ENCODE measurements at regions not wholly inside any gene's neighbourhood (a gene's known extent, or its start where the extent isn't known, plus 50 kb on each side); places are given as distances from the start of the nearest gene placed in this dataset.
"Not testable (repeated sequence)": the region's sequence is repeated elsewhere in the genome, so short reads cannot be mapped to it uniquely, and the experiment has no call there.

DNA sequence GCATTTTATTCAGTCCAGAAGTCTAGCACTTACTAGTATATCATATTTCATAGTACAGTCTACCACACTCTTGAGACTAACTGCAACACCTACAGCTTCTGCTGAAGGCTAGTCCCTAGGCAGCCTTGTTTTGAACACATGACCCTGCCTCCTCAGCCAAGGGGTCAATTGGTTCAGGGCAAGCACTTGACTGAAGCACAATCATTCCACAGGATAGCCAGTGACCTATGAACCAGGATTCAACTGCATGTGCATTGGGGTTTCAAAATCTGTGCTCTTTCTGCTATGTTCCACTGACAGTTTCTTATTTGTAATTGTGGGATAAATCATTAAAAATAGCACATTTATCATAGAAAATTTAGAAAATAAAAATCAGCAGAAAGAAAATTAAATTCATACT is 186.8 kb downstream of the TMEM161B start:
- H3K27me3 ChIP-seq (ENCODE audit: control insufficient read depth in 3 of 3, insufficient read depth in 3 of 3, low read length in 3 of 3) = no peaks in the 10 kb centered on the region
- no peak overlapping the region for H3K27ac ChIP-seq (ENCODE audit: low read depth in 1 of 3, low read length in 2 of 3)
- no peaks in the 10 kb centered on the region for H3K4me1 ChIP-seq (ENCODE audit: control insufficient read depth in 3 of 3, insufficient read depth in 2 of 3, low read depth in 1 of 3, low read length in 2 of 3)
- no peaks in the 10 kb centered on the region for H3K9me3 ChIP-seq (ENCODE audit: control insufficient read depth in 2 of 2, insufficient read depth in 1 of 2, low read depth in 1 of 2, low read length in 1 of 2)
- DNase-seq (no peak), FAIRE-seq (no peak)
- H3K4me3 ChIP-seq (ENCODE audit: low read depth in 1 of 3, low read length in 3 of 3) = no peak overlapping the region
- H3K36me3 ChIP-seq (ENCODE audit: control insufficient read depth in 3 of 3, insufficient read depth in 2 of 3, low read depth in 1 of 3, low read length in 3 of 3) = no peaks in the 10 kb centered on the region

GRCh38 chr5:88063813-88064212 is 204.8 kb downstream of the TMEM161B start:
- H3K27me3 ChIP-seq (ENCODE audit: control insufficient read depth in 3 of 3, insufficient read depth in 3 of 3, low read length in 3 of 3) = no peaks in the 10 kb centered on the region
- no peak overlapping the region for H3K4me3 ChIP-seq (ENCODE audit: low read depth in 1 of 3, low read length in 3 of 3)
- H3K36me3 ChIP-seq (ENCODE audit: control insufficient read depth in 3 of 3, insufficient read depth in 2 of 3, low read depth in 1 of 3, low read length in 3 of 3) = no peaks in the 10 kb centered on the region
- no peak overlapping the region for H3K27ac ChIP-seq (ENCODE audit: low read depth in 1 of 3, low read length in 2 of 3)
- peaks cover 1 to 12% of the 10 kb centered on the region in 2 donors for H3K9me3 ChIP-seq (ENCODE audit: control insufficient read depth in 2 of 2, insufficient read depth in 1 of 2, low read depth in 1 of 2, low read length in 1 of 2)
- FAIRE-seq (no peak), DNase-seq (no peak)
- H3K4me1 ChIP-seq (ENCODE audit: control insufficient read depth in 3 of 3, insufficient read depth in 2 of 3, low read depth in 1 of 3, low read length in 2 of 3) = no peaks in the 10 kb centered on the region

DNA sequence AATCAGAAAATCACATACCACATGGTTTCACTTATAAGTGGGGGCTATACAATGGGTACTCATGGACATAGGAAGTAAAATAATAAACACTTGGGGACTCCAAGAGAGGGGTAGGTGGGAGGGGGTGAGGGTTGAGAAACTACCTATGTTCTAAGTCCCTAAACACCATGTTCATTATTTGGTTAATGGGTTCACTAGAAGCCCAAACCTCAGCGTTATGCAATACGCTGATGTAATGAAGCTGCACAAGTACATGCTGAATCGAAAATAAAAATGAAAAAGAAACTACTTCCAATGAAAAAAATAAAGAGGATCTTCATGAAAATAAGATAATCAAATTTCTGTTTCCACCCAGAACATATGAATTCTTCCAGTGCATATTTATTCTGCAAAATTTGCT is 208.5 kb downstream of the TMEM161B start:
- no peak for FAIRE-seq
- Histone ChIP-seq H3K9me3 (ENCODE audit: control insufficient read depth in 2 of 2, insufficient read depth in 1 of 2, low read depth in 1 of 2, low read length in 1 of 2) (peaks cover 1 to 12% of the 10 kb centered on the region in 2 donors), H3K4me1 (ENCODE audit: control insufficient read depth in 3 of 3, insufficient read depth in 2 of 3, low read depth in 1 of 3, low read length in 2 of 3) (no peaks in the 10 kb centered on the region), H3K27ac (ENCODE audit: low read depth in 1 of 3, low read length in 2 of 3) (no peak overlapping the region), H3K4me3 (ENCODE audit: low read depth in 1 of 3, low read length in 3 of 3) (no peak overlapping the region), H3K36me3 (ENCODE audit: control insufficient read depth in 3 of 3, insufficient read depth in 2 of 3, low read depth in 1 of 3, low read length in 3 of 3) (no peaks in the 10 kb centered on the region), H3K27me3 (ENCODE audit: control insufficient read depth in 3 of 3, insufficient read depth in 3 of 3, low read length in 3 of 3) (no peaks in the 10 kb centered on the region)
- 86 to 94% (median 88%) methylated on average over 3 of the region's 3 CpGs for WGBS, 3 donors
- DNase-seq = no peak

GRCh38 chr5:88058625-88059024 is 210.0 kb downstream of the TMEM161B start:
- Histone ChIP-seq H3K4me1 (ENCODE audit: control insufficient read depth in 3 of 3, insufficient read depth in 2 of 3, low read depth in 1 of 3, low read length in 2 of 3) (no peaks in the 10 kb centered on the region), H3K4me3 (ENCODE audit: low read depth in 1 of 3, low read length in 3 of 3) (no peak overlapping the region), H3K27me3 (ENCODE audit: control insufficient read depth in 3 of 3, insufficient read depth in 3 of 3, low read length in 3 of 3) (no peaks in the 10 kb centered on the region), H3K9me3 (ENCODE audit: control insufficient read depth in 2 of 2, insufficient read depth in 1 of 2, low read depth in 1 of 2, low read length in 1 of 2) (peaks cover 1 to 12% of the 10 kb centered on the region in 2 donors), H3K36me3 (ENCODE audit: control insufficient read depth in 3 of 3, insufficient read depth in 2 of 3, low read depth in 1 of 3, low read length in 3 of 3) (no peaks in the 10 kb centered on the region), H3K27ac (ENCODE audit: low read depth in 1 of 3, low read length in 2 of 3) (no peak overlapping the region)
- DNase-seq = no peak
- FAIRE-seq = no peak
- 89 to 93% (median 92%) methylated on average over 1 of the region's 1 CpG for WGBS, 3 donors

DNA sequence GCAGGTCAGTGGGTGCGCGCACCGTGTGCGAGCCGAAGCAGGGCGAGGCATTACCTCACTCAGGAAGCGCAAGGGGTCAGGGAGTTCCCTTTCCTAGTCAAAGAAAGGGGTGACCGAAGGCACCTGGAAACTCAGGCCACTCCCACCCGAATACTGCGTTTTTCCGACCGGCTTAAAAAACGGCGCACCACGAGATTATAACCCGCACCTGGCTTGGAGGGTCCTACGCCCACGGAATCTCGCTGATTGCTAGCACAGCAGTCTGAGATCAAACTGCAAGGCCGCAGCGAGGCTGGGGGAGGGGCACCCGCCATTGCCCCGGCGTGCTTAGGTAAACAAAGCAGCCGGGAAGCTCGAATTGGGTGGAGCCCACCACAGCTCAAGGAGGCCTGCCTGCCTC is 216.2 kb downstream of the TMEM161B start:
- H3K4me3 ChIP-seq (ENCODE audit: low read depth in 1 of 3, low read length in 3 of 3); H3K4me1 ChIP-seq (ENCODE audit: control insufficient read depth in 3 of 3, insufficient read depth in 2 of 3, low read depth in 1 of 3, low read length in 2 of 3); DNase-seq; H3K36me3 ChIP-seq (ENCODE audit: control insufficient read depth in 3 of 3, insufficient read depth in 2 of 3, low read depth in 1 of 3, low read length in 3 of 3); FAIRE-seq; H3K27ac ChIP-seq (ENCODE audit: low read depth in 1 of 3, low read length in 2 of 3); H3K9me3 ChIP-seq (ENCODE audit: control insufficient read depth in 2 of 2, insufficient read depth in 1 of 2, low read depth in 1 of 2, low read length in 1 of 2); H3K27me3 ChIP-seq (ENCODE audit: control insufficient read depth in 3 of 3, insufficient read depth in 3 of 3, low read length in 3 of 3): not testable (repeated sequence)
- 58 to 63% (median 61%) methylated on average over 17 to 26 of the region's 26 CpGs for WGBS, 3 donors

DNA sequence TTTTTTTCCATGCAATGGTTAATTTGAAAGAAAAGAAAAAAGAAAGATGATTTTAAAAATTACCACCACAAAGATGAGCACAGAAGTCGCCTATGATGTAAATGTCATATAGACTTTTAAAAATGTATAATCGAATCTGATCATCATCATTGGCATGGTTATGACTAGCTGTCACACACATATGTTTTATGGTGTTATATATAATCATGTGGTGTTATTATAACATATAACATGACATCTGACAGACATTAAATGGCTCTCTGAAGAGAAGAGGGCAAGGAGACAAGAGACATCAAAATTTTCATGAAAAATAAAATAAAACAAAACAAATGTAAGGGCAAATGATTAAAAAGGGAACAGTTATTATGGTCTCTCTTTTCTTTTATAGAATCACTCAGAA is 217.5 kb downstream of the TMEM161B start:
- 77 to 82% (median 77%) methylated on average over 2 of the region's 2 CpGs for WGBS, 3 donors
- DNase-seq (no peak), FAIRE-seq (no peak)
- Histone ChIP-seq H3K27me3 (ENCODE audit: control insufficient read depth in 3 of 3, insufficient read depth in 3 of 3, low read length in 3 of 3) (no peaks in the 10 kb centered on the region), H3K27ac (ENCODE audit: low read depth in 1 of 3, low read length in 2 of 3) (no peak overlapping the region), H3K36me3 (ENCODE audit: control insufficient read depth in 3 of 3, insufficient read depth in 2 of 3, low read depth in 1 of 3, low read length in 3 of 3) (no peaks in the 10 kb centered on the region), H3K4me3 (ENCODE audit: low read depth in 1 of 3, low read length in 3 of 3) (no peak overlapping the region), H3K9me3 (ENCODE audit: control insufficient read depth in 2 of 2, insufficient read depth in 1 of 2, low read depth in 1 of 2, low read length in 1 of 2) (no peaks in the 10 kb centered on the region), H3K4me1 (ENCODE audit: control insufficient read depth in 3 of 3, insufficient read depth in 2 of 3, low read depth in 1 of 3, low read length in 2 of 3) (no peaks in the 10 kb centered on the region)

DNA sequence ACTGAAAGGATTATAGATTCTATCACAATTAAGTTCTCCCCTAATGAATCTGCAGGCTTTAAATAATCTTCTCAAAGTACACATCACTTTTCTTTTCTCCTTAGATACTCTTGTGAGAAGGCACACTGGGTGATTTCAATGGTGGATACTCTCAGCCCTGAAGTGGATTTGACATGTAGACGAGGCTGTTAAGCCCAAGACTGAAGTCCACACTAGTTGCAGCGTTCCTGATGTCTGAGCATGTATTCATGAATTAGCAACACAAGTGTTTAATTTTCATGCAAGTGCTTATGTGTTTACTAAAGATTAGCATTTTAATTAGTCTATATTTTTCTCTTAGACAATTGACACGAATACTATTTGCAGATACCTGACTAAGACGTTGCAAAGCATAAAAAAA is 218.9 kb downstream of the TMEM161B start:
- 20 to 36% (median 26%) methylated on average over 4 of the region's 4 CpGs for WGBS, 3 donors
- FAIRE-seq = no peak

DNA sequence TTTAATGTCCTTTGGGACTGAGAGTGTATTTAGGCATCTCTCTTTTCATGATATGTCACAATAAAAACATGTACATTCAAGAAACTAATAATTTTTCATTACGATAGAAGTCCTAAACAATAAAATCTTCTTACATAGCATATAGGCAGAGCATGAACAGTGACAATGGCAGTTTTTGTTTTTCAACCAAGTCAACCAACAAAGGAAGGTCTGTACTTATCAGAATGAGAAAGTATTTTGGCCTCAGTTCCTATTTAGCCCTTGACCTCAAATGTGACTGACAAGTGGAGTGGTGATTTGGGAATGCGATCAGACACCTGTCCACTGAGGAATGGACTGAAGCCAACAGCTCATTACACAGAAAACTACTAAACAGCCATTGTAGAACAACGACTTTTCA is 219.5 kb downstream of the TMEM161B start:
- H3K9me3 ChIP-seq (ENCODE audit: control insufficient read depth in 2 of 2, insufficient read depth in 1 of 2, low read depth in 1 of 2, low read length in 1 of 2) = no peaks in the 10 kb centered on the region
- DNase-seq (no peak), FAIRE-seq (no peak)
- H3K27me3 ChIP-seq (ENCODE audit: control insufficient read depth in 3 of 3, insufficient read depth in 3 of 3, low read length in 3 of 3) = no peaks in the 10 kb centered on the region
- no peaks in the 10 kb centered on the region for H3K36me3 ChIP-seq (ENCODE audit: control insufficient read depth in 3 of 3, insufficient read depth in 2 of 3, low read depth in 1 of 3, low read length in 3 of 3)
- H3K4me1 ChIP-seq (ENCODE audit: control insufficient read depth in 3 of 3, insufficient read depth in 2 of 3, low read depth in 1 of 3, low read length in 2 of 3) = no peaks in the 10 kb centered on the region
- no peak overlapping the region for H3K27ac ChIP-seq (ENCODE audit: low read depth in 1 of 3, low read length in 2 of 3)
- no peak overlapping the region for H3K4me3 ChIP-seq (ENCODE audit: low read depth in 1 of 3, low read length in 3 of 3)
- 57 to 71% (median 63%) methylated on average over 3 of the region's 3 CpGs for WGBS, 3 donors

More for the DNA sequence above, 218.9 kb downstream of the TMEM161B start:
- H3K27ac ChIP-seq (ENCODE audit: low read depth in 1 of 3, low read length in 2 of 3) = no peak overlapping the region
- no peaks in the 10 kb centered on the region for H3K27me3 ChIP-seq (ENCODE audit: control insufficient read depth in 3 of 3, insufficient read depth in 3 of 3, low read length in 3 of 3)
- H3K4me1 ChIP-seq (ENCODE audit: control insufficient read depth in 3 of 3, insufficient read depth in 2 of 3, low read depth in 1 of 3, low read length in 2 of 3) = no peaks in the 10 kb centered on the region
- H3K36me3 ChIP-seq (ENCODE audit: control insufficient read depth in 3 of 3, insufficient read depth in 2 of 3, low read depth in 1 of 3, low read length in 3 of 3) = no peaks in the 10 kb centered on the region
- H3K4me3 ChIP-seq (ENCODE audit: low read depth in 1 of 3, low read length in 3 of 3) = no peak overlapping the region
- no peaks in the 10 kb centered on the region for H3K9me3 ChIP-seq (ENCODE audit: control insufficient read depth in 2 of 2, insufficient read depth in 1 of 2, low read depth in 1 of 2, low read length in 1 of 2)
- no peak for DNase-seq

- DNase-seq (no peak), FAIRE-seq (no peak)
- no peak overlapping the region for H3K4me3 ChIP-seq (ENCODE audit: low read depth in 1 of 3, low read length in 3 of 3)
- no peaks in the 10 kb centered on the region for H3K27me3 ChIP-seq (ENCODE audit: control insufficient read depth in 3 of 3, insufficient read depth in 3 of 3, low read length in 3 of 3)
- H3K4me1 ChIP-seq (ENCODE audit: control insufficient read depth in 3 of 3, insufficient read depth in 2 of 3, low read depth in 1 of 3, low read length in 2 of 3) = no peaks in the 10 kb centered on the region
- H3K27ac ChIP-seq (ENCODE audit: low read depth in 1 of 3, low read length in 2 of 3) = no peak overlapping the region
- H3K36me3 ChIP-seq (ENCODE audit: control insufficient read depth in 3 of 3, insufficient read depth in 2 of 3, low read depth in 1 of 3, low read length in 3 of 3) = no peaks in the 10 kb centered on the region
- WGBS, 3 donors = 66 to 75% (median 67%) methylated on average over 4 of the region's 4 CpGs
- no peaks in the 10 kb centered on the region for H3K9me3 ChIP-seq (ENCODE audit: control insufficient read depth in 2 of 2, insufficient read depth in 1 of 2, low read depth in 1 of 2, low read length in 1 of 2)
Measured at GRCh38 chr5:88045931-88046461, 222.6 kb downstream of the TMEM161B start.
